Esophagus squamous epithelium (tissue), 5 donors: ENCODE measurements at regions not wholly inside any gene's neighbourhood (a gene's known extent, or its start where the extent isn't known, plus 50 kb on each side); places are given as distances from the start of the nearest gene placed in this dataset.

Experiments
- DNase-seq: peaks from one replicate; lab custom pipeline; 2025; lab: John Stamatoyannopoulos, UW
- H3K27ac ChIP-seq, 4 donors: fragments of 200-600 bp; sonication (generic); one replicate each; pipeline ENCODE4 v1.5.1; 2016 to 2019; ENCODE audit warnings: mild to moderate bottlenecking in 1 of 4
- H3K27me3 ChIP-seq, 4 donors: fragments of 200-600 bp; sonication (generic); 1 replicate in 3 of 4; 2 replicates in 1 of 4; pipeline versions ENCODE4 v1.5.1 to v1.6.0; 2017 to 2021; ENCODE audit warnings: antibody characterized with exemption in 1 of 4
- H3K36me3 ChIP-seq, 3 donors: fragments of 200-600 bp; sonication (generic); one replicate each; pipeline ENCODE4 v1.5.1; 2016 to 2019
- H3K4me1 ChIP-seq, 3 donors: fragments of 200-600 bp; sonication (generic); one replicate each; pipeline ENCODE4 v1.5.1; 2017 to 2019
- H3K4me3 ChIP-seq, 4 donors: fragments of 200-600 bp; sonication (generic); 1 replicate in 3 of 4; 2 replicates in 1 of 4; pipeline ENCODE4 v1.5.1; 2016 to 2019; ENCODE audit warnings: mild to moderate bottlenecking in 2 of 4, moderate library complexity in 1 of 4
- H3K9me3 ChIP-seq, 3 donors: fragments of 200-600 bp; sonication (generic); one replicate each; pipeline ENCODE4 v1.5.1; 2016 to 2019
- POLR2A ChIP-seq, 4 donors: fragments of 450-650 bp; IDR thresholded peaks; one replicate each; pipeline ENCODE4 v1.6.1; 2017; ENCODE audit warnings: antibody characterized with exemption in 4 of 4, mild to moderate bottlenecking in 4 of 4, moderate library complexity in 3 of 4
- WGBS, 2 donors: methylation state at CpG; one replicate each; pipeline ENCODE4 v1.1.5; 2018; 5-methylcytosine and 5-hydroxymethylcytosine counted together
- intact Hi-C: fragments of 100-400 bp; cut with DNase I; formaldehyde crosslinking; loops from one replicate; pipeline ENCODE4 v1.15.0; 2022
- TF ChIP-seq, protein P1 (sequence below), 6 experiments: fragments of 450-650 bp in 4 of 6; fragments of 200-600 bp in 2 of 6; sonication (generic) in 2 of 6; IDR thresholded peaks; one replicate each; pipeline ENCODE4 v1.5.1; 2016 to 2019; ENCODE audit warnings: antibody characterized with exemption in 6 of 6, mild to moderate bottlenecking in 4 of 6, moderate library complexity in 4 of 6
- donor health status: DM: yes; HTN: yes; CAD: no.

DNA sequence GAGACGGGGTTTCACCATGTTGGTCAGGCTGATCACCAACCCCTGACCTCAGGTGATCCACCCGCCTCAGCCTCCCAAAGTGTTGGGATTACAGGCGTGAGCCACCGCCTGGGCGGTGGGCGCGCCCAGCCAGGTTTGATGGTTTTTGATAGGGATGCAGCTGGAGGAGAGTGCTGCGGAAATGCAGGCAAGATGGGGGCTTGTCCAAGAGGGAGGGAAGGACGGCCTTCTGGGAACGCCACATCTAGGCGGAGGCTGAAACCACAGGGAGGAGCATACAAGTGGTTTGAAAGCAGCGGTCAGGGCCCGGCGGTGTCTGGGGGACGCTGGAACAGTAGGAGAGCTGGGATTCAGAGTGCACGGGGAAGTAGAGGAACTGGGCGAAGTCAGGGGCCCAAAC lies 134.6 kb downstream of the VRK1 start:
- WGBS, 2 donors = 99 to 100% methylated on average over 9 to 10 of the region's 17 CpGs
- Histone ChIP-seq H3K27ac (no peak overlapping the region), H3K4me1 (no peaks in the 10 kb centered on the region), H3K9me3 (no peaks in the 10 kb centered on the region), H3K27me3 (no peaks in the 10 kb centered on the region), H3K4me3 (no peak overlapping the region), H3K36me3 (no peaks in the 10 kb centered on the region)
- TF ChIP-seq, protein P1, sequence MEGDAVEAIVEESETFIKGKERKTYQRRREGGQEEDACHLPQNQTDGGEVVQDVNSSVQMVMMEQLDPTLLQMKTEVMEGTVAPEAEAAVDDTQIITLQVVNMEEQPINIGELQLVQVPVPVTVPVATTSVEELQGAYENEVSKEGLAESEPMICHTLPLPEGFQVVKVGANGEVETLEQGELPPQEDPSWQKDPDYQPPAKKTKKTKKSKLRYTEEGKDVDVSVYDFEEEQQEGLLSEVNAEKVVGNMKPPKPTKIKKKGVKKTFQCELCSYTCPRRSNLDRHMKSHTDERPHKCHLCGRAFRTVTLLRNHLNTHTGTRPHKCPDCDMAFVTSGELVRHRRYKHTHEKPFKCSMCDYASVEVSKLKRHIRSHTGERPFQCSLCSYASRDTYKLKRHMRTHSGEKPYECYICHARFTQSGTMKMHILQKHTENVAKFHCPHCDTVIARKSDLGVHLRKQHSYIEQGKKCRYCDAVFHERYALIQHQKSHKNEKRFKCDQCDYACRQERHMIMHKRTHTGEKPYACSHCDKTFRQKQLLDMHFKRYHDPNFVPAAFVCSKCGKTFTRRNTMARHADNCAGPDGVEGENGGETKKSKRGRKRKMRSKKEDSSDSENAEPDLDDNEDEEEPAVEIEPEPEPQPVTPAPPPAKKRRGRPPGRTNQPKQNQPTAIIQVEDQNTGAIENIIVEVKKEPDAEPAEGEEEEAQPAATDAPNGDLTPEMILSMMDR (IDR thresholded peaks at IDR 0.05) = no peak
- no peak for TF ChIP-seq POLR2A (IDR thresholded peaks at IDR 0.05)
- intact Hi-C loops = no loop called here
- no peak for DNase-seq

DNA sequence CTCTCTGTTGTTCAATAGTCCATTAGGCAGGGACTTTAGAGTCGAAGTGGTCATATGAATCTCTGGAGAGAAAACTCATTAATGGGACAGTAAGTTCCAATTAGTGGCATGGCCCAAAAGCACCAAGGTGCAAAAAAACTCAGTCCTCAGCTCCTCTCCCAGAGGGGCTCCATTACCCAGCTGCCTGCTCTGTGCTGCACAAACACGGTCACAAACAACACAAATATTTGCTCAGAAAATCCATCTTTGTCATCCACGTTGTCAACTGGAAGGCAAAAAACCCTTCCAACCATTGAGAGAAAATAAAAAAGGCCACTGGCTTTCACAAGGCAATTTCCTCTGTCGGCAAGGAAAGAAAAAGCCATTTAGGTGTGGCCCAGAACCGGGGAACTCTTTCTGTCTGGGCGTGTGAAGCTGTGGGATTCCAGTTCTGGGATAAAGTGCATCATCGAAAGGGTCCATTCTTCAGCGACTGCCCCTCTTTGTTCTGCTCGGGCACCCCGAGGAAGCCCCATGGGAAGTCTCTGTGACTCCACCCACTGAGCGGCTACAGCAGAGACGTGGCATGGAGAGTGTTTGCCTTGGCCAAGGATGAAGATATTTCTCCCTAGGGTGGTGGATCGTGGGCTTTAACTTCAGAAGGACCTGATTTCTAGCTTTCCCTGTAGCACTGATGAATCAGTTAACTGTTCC lies 137.6 kb downstream of the VRK1 start:
- intact Hi-C loops = no loop called here
- no peak for DNase-seq
- Histone ChIP-seq H3K27ac (no peak overlapping the region), H3K36me3 (no peaks in the 10 kb centered on the region), H3K27me3 (no peaks in the 10 kb centered on the region), H3K4me1 (no peaks in the 10 kb centered on the region), H3K4me3 (no peak overlapping the region), H3K9me3 (no peaks in the 10 kb centered on the region)
- TF ChIP-seq, protein P1 (IDR thresholded peaks at IDR 0.05) = no peak
- TF ChIP-seq POLR2A (IDR thresholded peaks at IDR 0.05) = no peak
- 65 to 70% methylated on average over 9 to 12 of the region's 13 CpGs for WGBS, 2 donors

DNA sequence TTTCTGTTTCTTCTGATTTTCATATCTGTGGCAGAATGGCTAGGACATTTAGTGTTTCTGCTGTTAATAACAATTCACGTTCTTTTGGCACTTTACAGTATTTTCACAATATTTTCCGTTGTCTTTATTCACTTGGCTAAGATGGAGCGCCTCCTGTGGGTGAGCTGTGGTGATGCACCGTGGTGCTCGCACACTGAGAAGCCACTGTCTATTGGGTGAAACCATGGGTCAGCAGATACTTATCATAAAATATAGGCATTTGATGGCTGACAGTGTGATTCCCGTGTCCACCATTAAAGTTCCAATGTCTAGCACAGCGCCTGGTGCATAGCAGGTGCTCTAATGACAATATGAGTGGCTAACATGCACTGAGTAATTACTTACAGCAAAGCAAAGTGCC lies 141.8 kb downstream of the VRK1 start:
- WGBS, 2 donors = 56 to 60% methylated on average over 7 of the region's 7 CpGs
- no peaks in the 10 kb centered on the region for H3K4me1 ChIP-seq
- no peak for DNase-seq
- no peaks in the 10 kb centered on the region for H3K27me3 ChIP-seq
- H3K4me3 ChIP-seq = no peak overlapping the region
- TF ChIP-seq, protein P1 (IDR thresholded peaks at IDR 0.05) = peak in 1 of 6 experiments; percentile 24
- no peak for TF ChIP-seq POLR2A (IDR thresholded peaks at IDR 0.05)
- H3K36me3 ChIP-seq = no peaks in the 10 kb centered on the region
- no peaks in the 10 kb centered on the region for H3K9me3 ChIP-seq
- no peak overlapping the region for H3K27ac ChIP-seq
- intact Hi-C loops = no loop called here

DNA sequence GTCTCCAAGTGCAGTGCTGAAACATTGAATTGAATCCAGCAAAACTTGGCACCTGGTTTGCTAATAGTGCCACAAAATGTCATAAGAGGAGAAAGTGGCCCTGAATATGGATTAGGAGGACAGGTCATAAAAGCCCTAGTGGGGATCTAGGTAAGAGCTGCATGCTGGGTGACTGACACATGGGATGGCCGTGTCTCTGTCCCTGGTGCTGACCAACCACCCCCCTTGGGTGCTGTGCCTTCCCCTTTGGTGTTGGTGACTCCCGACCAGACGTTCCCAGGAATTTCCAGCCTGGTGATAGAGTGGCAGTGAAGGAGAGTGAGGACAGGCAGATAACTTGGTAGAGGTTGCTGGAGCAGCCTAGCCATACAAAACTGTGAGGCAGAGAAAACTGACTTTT lies 142.8 kb downstream of the VRK1 start:
- H3K36me3 ChIP-seq = no peaks in the 10 kb centered on the region
- DNase-seq = no peak

DNA sequence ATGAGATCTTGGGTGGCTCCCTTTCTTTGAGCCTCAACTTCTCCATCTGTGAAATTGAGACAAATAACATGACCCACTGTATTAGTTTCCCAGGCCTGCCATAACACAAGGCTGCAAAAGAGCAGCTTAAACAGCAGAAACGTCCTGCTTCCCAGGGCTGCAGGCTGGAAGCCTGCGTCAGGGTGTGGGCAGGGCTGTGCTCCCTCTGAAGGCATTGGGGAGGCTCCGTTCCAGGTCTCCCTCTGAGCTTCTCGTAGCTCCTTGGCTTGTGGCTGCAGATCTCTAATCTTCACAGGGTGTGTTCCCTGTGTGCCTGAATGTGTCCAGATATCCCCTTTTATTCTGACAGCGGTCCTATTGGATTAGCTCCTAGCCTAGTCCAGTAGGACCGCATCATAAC lies 147.1 kb downstream of the VRK1 start:
- DNase-seq = no peak
- intact Hi-C loops = no loop called here

More for the DNA sequence above, 142.8 kb downstream of the VRK1 start:
- Histone ChIP-seq H3K4me1 (no peaks in the 10 kb centered on the region), H3K27me3 (no peaks in the 10 kb centered on the region), H3K27ac (no peak overlapping the region), H3K9me3 (no peaks in the 10 kb centered on the region), H3K4me3 (no peak overlapping the region)
- no peak for TF ChIP-seq POLR2A (IDR thresholded peaks at IDR 0.05)
- TF ChIP-seq, protein P1 (IDR thresholded peaks at IDR 0.05) = no peak
- 16 to 32% methylated on average over 3 of the region's 3 CpGs for WGBS, 2 donors
- intact Hi-C loops = no loop called here

More for the DNA sequence above, 147.1 kb downstream of the VRK1 start:
- Histone ChIP-seq H3K4me3 (no peak overlapping the region), H3K36me3 (no peaks in the 10 kb centered on the region), H3K9me3 (no peaks in the 10 kb centered on the region), H3K4me1 (no peaks in the 10 kb centered on the region), H3K27me3 (no peaks in the 10 kb centered on the region), H3K27ac (no peak overlapping the region)
- 53 to 59% methylated on average over 5 to 6 of the region's 6 CpGs for WGBS, 2 donors
- no peak for TF ChIP-seq POLR2A (IDR thresholded peaks at IDR 0.05)
- TF ChIP-seq, protein P1 (IDR thresholded peaks at IDR 0.05) = no peak
